ENCODE measurements at regions not wholly inside any gene's neighbourhood (a gene's known extent, or its start where the extent isn't known, plus 50 kb on each side); places are given as distances from the start of the nearest gene placed in this dataset.

DNA sequence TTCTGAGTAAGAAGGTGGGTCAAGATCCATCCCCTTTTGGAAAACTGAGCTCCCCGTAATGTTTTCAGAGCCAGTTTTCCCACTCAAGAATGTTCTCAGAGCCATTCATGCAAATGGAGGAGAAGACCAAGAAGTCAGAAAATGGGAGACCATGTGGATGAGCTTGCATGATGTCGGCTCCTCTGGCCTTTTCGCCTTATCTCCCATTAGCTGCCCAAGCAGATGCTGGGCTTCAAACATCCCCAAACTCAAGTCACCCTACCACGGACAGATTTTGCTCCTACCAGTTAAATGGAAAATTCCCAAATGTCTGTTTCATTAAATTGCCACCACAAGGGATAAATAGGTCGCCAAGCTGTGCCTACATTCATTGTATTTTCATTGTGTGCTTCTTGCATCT lies 161.4 kb downstream of the ICE1 start:
- in situ Hi-C loops (cut with MboI; ENCODE audit: low sequenced_read_pairs, unreplicated experiment), result no loop called here
- no peak for DNase-seq (ENCODE audit: low spot score)
- TF ChIP-seq CTCF (IDR thresholded peaks at IDR 0.05; ENCODE audit: borderline replicate concordance, control extremely low read depth, extremely low read depth, insufficient read depth, missing control alignments), result no peak

DNA sequence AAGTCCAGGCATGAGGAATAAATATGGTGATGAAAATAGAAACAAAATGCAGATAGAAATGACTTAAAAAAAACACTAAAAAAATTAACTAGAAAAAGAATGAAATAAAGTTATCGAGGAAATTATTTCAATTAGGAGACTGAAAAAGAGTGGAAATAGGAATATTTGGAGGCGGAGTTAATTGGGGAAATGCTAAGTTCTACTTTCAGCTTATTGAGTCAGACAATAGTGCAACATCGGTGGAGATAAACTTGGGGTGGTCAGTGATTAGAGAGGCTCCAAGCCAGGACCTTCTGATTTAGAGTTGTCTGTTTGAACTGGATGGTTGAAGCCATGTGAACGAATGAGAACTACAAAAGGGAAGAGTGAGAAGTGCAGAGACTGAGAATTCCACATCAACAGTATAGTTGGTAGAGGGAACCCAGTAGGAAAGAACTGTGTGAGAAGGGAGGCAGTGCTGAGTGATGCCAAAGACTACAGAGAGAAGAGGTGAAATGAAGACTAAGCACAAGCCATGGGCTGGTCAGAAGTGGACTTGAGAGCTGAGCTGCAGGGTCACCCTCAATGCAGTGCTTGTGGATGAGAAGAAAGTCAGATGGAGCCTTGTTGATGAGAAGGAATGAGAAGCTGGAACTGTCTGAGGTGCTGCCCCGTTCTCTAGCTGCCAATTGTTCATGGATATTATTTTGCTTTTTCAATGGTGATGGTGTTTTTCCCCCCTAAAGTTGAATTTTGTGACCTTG lies 160.7 kb downstream of the ICE1 start:
- in situ Hi-C loops (cut with MboI; ENCODE audit: low sequenced_read_pairs, unreplicated experiment), result no loop called here
- no peak for DNase-seq (ENCODE audit: low spot score)
- TF ChIP-seq CTCF (IDR thresholded peaks at IDR 0.05; ENCODE audit: borderline replicate concordance, control extremely low read depth, extremely low read depth, insufficient read depth, missing control alignments), result no peak

DNA sequence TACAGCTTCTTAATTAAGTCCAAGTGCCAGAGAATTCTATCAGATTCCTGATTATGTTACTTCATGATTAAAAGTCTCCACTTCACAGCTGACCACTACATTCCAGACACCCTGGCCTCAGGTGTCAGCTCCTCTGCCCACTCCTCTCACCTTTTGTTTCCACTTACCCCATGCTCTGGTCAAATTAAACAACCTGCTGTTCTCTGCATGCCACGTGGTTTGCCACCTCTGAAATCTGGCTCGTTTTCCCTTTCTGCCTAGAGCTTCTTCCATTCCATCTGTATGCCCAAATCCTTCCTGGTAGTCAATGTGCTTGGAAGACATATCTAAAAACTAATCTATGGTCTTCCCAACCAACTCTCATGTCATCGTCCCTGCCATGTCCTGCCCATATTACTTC lies 158.6 kb downstream of the ICE1 start:
- in situ Hi-C loops (cut with MboI; ENCODE audit: low sequenced_read_pairs, unreplicated experiment), result no loop called here
- no peak for TF ChIP-seq CTCF (IDR thresholded peaks at IDR 0.05; ENCODE audit: borderline replicate concordance, control extremely low read depth, extremely low read depth, insufficient read depth, missing control alignments)
- DNase-seq (ENCODE audit: low spot score), result no peak

GRCh38 chr5:5576744-5577143 lies 154.3 kb downstream of the ICE1 start:
- in situ Hi-C loops (cut with MboI; ENCODE audit: low sequenced_read_pairs, unreplicated experiment), result no loop called here
- no peak for TF ChIP-seq CTCF (IDR thresholded peaks at IDR 0.05; ENCODE audit: borderline replicate concordance, control extremely low read depth, extremely low read depth, insufficient read depth, missing control alignments)
- no peak for DNase-seq (ENCODE audit: low spot score)

DNA sequence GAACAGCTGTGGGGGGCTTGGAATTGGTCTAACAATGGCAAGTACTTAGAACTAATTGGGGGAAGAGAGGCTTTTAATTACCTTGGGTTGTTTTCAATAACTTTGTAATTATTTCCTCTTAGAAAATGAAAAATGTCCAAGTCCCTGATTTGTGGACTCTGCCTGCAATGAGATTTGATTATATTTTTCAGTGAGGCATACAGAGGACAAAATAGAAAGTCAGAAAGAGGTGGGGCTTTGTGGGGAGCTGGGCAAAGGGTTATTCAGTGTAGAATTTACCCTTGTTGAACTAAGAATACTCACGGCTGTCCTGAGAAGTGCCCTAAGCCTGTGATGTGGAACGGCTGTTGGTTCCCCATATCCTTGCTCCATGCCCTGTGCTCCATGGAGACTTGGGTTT lies 153.0 kb downstream of the ICE1 start:
- no peak for DNase-seq (ENCODE audit: low spot score)
- in situ Hi-C loops (cut with MboI; ENCODE audit: low sequenced_read_pairs, unreplicated experiment), result no loop called here
- no peak for TF ChIP-seq CTCF (IDR thresholded peaks at IDR 0.05; ENCODE audit: borderline replicate concordance, control extremely low read depth, extremely low read depth, insufficient read depth, missing control alignments)

- no peak for DNase-seq (ENCODE audit: low spot score)
- TF ChIP-seq CTCF (IDR thresholded peaks at IDR 0.05; ENCODE audit: borderline replicate concordance, control extremely low read depth, extremely low read depth, insufficient read depth, missing control alignments), result no peak
- in situ Hi-C loops (cut with MboI; ENCODE audit: low sequenced_read_pairs, unreplicated experiment), result no loop called here
These were observed 151.4 kb downstream of the ICE1 start for GRCh38 chr5:5573798-5574380.

All from GM13976 (cell line).